ENCODE measurements at regions not wholly inside any gene's neighbourhood (a gene's known extent, or its start where the extent isn't known, plus 50 kb on each side); places are given as distances from the start of the nearest gene placed in this dataset.

DNA sequence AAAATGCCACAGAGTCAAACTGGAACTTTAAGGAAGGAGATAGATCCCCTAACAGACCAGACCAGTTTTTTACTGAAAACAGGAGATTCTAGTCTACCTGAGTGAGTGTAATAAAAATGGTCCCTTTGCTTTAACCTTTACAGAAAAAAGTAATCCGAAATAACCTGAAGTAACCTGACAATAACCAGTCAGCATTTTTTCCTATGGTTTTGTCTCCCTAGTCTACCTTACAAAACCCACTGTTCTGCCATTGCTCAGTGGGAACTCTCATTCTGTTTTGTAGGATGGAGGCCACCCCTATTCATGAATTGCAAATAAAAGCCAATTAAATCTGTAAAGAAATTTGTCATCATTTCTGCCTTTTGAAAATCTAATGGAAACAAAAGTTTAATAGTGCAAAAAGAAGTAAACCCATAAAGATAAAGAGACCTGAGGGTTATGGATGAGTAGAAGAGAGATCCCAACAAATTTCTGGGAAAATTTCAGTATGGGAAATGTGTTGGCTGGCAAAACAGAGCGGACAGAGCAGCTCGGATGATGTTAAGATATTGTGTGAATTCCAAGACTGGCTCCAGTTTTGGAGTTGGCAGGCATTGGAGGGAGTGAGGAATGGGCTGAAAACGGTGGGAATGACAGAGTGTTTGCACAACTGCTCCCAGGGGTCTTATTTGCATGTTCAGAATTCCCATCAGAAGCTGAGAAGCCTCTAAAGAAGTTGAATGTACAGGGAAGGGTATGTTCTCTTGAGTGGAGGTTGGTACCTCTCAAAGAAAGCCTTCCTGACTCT is 104.7 kb upstream of the RALGAPA2 start (continued):
- TF ChIP-seq ATF6 (CRISPR knock-in tag; IDR thresholded peaks at IDR 0.05) = no peak
- TF ChIP-seq BMI1 (IDR thresholded peaks at IDR 0.05; ENCODE audit: low read length) = no peak
- TF ChIP-seq RBM17 (IDR thresholded peaks at IDR 0.05; ENCODE audit: borderline replicate concordance, low read depth, low read length) = no peak

DNA sequence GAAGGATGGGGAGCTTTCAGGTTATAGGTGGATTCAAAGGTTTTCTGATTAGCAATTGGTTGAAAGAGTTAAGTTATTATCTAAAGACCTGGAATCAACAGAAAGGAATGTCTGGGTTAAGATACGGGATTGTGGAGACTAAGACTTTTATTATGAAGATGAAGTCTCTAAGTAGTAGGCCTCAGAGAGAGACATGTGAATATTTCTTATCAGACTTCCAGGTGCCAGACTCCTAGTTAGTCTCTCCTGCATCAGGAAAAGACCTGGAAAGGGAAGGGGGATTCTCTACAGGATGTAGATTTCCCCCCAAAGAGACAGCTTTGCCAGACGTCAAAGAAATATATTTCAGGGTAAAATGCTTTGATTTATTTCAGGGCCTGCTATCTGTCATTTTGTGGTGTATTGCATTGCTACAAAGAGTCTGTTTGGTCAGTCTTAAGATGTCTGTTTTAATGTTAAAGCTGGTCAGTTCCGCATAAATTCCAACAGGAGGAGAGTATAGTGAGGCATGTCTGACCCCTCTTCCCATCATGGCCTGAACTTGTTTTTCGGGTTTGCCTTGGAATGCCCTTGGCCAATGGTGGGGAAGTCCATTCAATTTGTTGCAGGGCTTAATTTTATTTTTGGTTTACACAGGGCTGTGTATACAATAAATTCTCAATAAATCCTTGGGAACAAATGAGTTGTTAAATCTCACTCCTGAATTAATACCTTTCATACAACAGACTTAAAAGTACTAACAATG is 103.4 kb upstream of the RALGAPA2 start:
- no peak for FAIRE-seq
- no peaks in the 10 kb centered on the region for H4K20me1 ChIP-seq (replicated peaks; ENCODE audit: control insufficient read depth, insufficient read depth, low read length)
- H3K4me2 ChIP-seq (ENCODE audit: insufficient read depth, low read length) = no peak overlapping the region
- ATAC-seq = no peak
- no peaks in the 10 kb centered on the region for H3K79me2 ChIP-seq (ENCODE audit: control insufficient read depth, insufficient read depth, low read length)
- CTCF ChIA-PET (ENCODE audit: low intra/inter-chr PET ratio) = no interaction called here
- no peak overlapping the region for H3K4me3 ChIP-seq
- no peaks in the 10 kb centered on the region for H3K9me3 ChIP-seq (replicated peaks; ENCODE audit: control insufficient read depth, insufficient read depth, low read depth, low read length)
- WGBS (ENCODE audit: insufficient coverage, low coverage, missing lambda C conversion rate) = 6% methylated on average over 4 of the region's 4 CpGs
- H3K4me1 ChIP-seq (replicated peaks in 1 of 2; ENCODE audit: control insufficient read depth in 2 of 2, insufficient read depth in 2 of 2, low read length in 2 of 2) = no peaks in the 10 kb centered on the region
- H3K9ac ChIP-seq (ENCODE audit: insufficient read depth in 1 of 2, low read depth in 2 of 2, low read length in 2 of 2) = no peak overlapping the region
- POLR2A ChIA-PET = no interaction called here
- in situ Hi-C loops (cut with MboI) (loop anchor here (25.0 kb wide), 1 partner anchor 729 kb away; no protein-coding TSS in a partner anchor), intact Hi-C loops (cut with micrococcal nuclease) (no loop called here)
- H3K27me3 ChIP-seq (ENCODE audit: control insufficient read depth in 2 of 2, insufficient read depth in 2 of 2, low read length in 2 of 2) = peaks cover 0 to 6% of the 10 kb centered on the region in 2 experiments; a peak in 1 of 5 replicates
- H3K9me1 ChIP-seq (ENCODE audit: control insufficient read depth, insufficient read depth, low read length) = no peaks in the 10 kb centered on the region
- no peak overlapping the region for H2AFZ ChIP-seq (ENCODE audit: low read depth, low read length)
- no peak overlapping the region for H3K27ac ChIP-seq (ENCODE audit: extremely low read depth, low read depth, low read length)
- no TSS peak for BruUV-seq (replicated peaks)
- no peaks in the 10 kb centered on the region for H3K36me3 ChIP-seq (ENCODE audit: control insufficient read depth, insufficient read depth, low read length)
- DNase-seq (ENCODE audit: extremely low read depth in 1 of 4, low spot score in 3 of 4) = no peak
- TF ChIP-seq TBP (optimal IDR thresholded peaks at IDR 0.05; ENCODE audit: low read depth, low read length) (no peak), KLF13 (tag; IDR thresholded peaks at IDR 0.05; ENCODE audit: borderline replicate concordance, low read depth) (no peak), NCOA1 (IDR thresholded peaks at IDR 0.05; ENCODE audit: low read depth) (no peak), POLR2B (IDR thresholded peaks at IDR 0.05; ENCODE audit: low read depth, partially characterized antibody) (no peak), EGR1 (conservative IDR thresholded peaks at IDR 0.05) (no peak), TARDBP (IDR thresholded peaks at IDR 0.05) (no peak), FOXP4 (CRISPR knock-in tag; IDR thresholded peaks at IDR 0.05; ENCODE audit: borderline replicate concordance) (no peak)
- TF ChIP-seq, protein P1, sequence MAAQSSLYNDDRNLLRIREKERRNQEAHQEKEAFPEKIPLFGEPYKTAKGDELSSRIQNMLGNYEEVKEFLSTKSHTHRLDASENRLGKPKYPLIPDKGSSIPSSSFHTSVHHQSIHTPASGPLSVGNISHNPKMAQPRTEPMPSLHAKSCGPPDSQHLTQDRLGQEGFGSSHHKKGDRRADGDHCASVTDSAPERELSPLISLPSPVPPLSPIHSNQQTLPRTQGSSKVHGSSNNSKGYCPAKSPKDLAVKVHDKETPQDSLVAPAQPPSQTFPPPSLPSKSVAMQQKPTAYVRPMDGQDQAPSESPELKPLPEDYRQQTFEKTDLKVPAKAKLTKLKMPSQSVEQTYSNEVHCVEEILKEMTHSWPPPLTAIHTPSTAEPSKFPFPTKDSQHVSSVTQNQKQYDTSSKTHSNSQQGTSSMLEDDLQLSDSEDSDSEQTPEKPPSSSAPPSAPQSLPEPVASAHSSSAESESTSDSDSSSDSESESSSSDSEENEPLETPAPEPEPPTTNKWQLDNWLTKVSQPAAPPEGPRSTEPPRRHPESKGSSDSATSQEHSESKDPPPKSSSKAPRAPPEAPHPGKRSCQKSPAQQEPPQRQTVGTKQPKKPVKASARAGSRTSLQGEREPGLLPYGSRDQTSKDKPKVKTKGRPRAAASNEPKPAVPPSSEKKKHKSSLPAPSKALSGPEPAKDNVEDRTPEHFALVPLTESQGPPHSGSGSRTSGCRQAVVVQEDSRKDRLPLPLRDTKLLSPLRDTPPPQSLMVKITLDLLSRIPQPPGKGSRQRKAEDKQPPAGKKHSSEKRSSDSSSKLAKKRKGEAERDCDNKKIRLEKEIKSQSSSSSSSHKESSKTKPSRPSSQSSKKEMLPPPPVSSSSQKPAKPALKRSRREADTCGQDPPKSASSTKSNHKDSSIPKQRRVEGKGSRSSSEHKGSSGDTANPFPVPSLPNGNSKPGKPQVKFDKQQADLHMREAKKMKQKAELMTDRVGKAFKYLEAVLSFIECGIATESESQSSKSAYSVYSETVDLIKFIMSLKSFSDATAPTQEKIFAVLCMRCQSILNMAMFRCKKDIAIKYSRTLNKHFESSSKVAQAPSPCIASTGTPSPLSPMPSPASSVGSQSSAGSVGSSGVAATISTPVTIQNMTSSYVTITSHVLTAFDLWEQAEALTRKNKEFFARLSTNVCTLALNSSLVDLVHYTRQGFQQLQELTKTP (IDR thresholded peaks at IDR 0.05; ENCODE audit: low read depth in 1 of 2, partially characterized antibody in 2 of 2) = no peak

All from K562 (cell line).